Cardiac fibroblast (primary cell): ENCODE measurements at regions not wholly inside any gene's neighbourhood (a gene's known extent, or its start where the extent isn't known, plus 50 kb on each side); places are given as distances from the start of the nearest gene placed in this dataset.

Source experiments
- DNase-seq, 2 donors: peaks; one replicate each; pipeline versions ENCODE4 v3.0.0 to v3.0.0-alpha.2; 2010; ENCODE audit warnings: low read depth in 2 of 2
- H3K4me3 ChIP-seq, 2 donors: replicated peaks in 1 of 2; 1 replicate in 1 of 2; 2 replicates in 1 of 2; pipeline ENCODE4 v1.5.1; 2011; ENCODE audit warnings: low read depth in 2 of 2, low read length in 2 of 2, mild to moderate bottlenecking in 2 of 2, moderate library complexity in 1 of 2
- CTCF ChIP-seq: IDR thresholded peaks from one replicate; pipeline ENCODE4 v1.5.1; 2011; ENCODE audit warnings: low read depth, mild to moderate bottlenecking, low read length, inconsistent platforms

- no peak overlapping the region for H3K4me3 ChIP-seq
- no peak for TF ChIP-seq CTCF
- DNase-seq, result no peak
These were observed 1268.9 kb downstream of the BRD1 start for GRCh38 chr22:48558606-48559402.

GRCh38 chr22:48558016-48558415 lies 1269.7 kb downstream of the BRD1 start:
- no peak for TF ChIP-seq CTCF
- DNase-seq, result no peak
- no peak overlapping the region for H3K4me3 ChIP-seq

GRCh38 chr22:48557473-48557872 lies 1270.2 kb downstream of the BRD1 start:
- no peak for TF ChIP-seq CTCF
- no peak for DNase-seq
- H3K4me3 ChIP-seq, result no peak overlapping the region

GRCh38 chr22:48556751-48557150 lies 1270.9 kb downstream of the BRD1 start:
- no peak overlapping the region for H3K4me3 ChIP-seq
- no peak for TF ChIP-seq CTCF

GRCh38 chr22:48556222-48556621 lies 1271.5 kb downstream of the BRD1 start:
- no peak overlapping the region for H3K4me3 ChIP-seq
- no peak for TF ChIP-seq CTCF
- no peak for DNase-seq

More at GRCh38 chr22:48556751-48557150, 1270.9 kb downstream of the BRD1 start:
- DNase-seq, result no peak

GRCh38 chr22:48555606-48556005 lies 1272.1 kb downstream of the BRD1 start:
- no peak for TF ChIP-seq CTCF
- no peak overlapping the region for H3K4me3 ChIP-seq

More at GRCh38 chr22:48555606-48556005, 1272.1 kb downstream of the BRD1 start:
- no peak for DNase-seq
